Ovary (tissue), 7 donors: ENCODE measurements at regions not wholly inside any gene's neighbourhood (a gene's known extent, or its start where the extent isn't known, plus 50 kb on each side); places are given as distances from the start of the nearest gene placed in this dataset.

Experiments
- DNase-seq, 5 donors: peaks; one replicate each; pipeline ENCODE4 v3.0.0-alpha.2; 2019 to 2020
- H3K27ac ChIP-seq, 2 donors: fragments of 200-600 bp; one replicate each; pipeline versions ENCODE4 v1.5.1 to v1.8.0; 2019 to 2022
- H3K27me3 ChIP-seq: fragments of 200-600 bp; one replicate; pipeline ENCODE4 v1.8.0; 2022
- H3K36me3 ChIP-seq: fragments of 200-600 bp; sonication (generic); one replicate; pipeline ENCODE4 v1.5.1; 2019
- H3K4me1 ChIP-seq: one replicate; pipeline ENCODE4 v1.8.1; 2013; ENCODE audit warnings: mild to moderate bottlenecking, moderate library complexity; ENCODE audit not compliant: insufficient read depth
- H3K4me3 ChIP-seq: fragments of 200-600 bp; sonication (generic); one replicate; pipeline ENCODE4 v1.5.1; 2017
- H3K9me3 ChIP-seq, 2 donors: fragments of 200-600 bp in 1 of 2; sonication (generic) in 1 of 2; one replicate each; pipeline versions ENCODE4 v1.5.1 to v1.8.1; 2013 to 2019; ENCODE audit warnings: mild to moderate bottlenecking in 1 of 2, moderate library complexity in 1 of 2
- EP300 ChIP-seq: sonication (generic); formaldehyde crosslinking; IDR thresholded peaks from one replicate; pipeline ENCODE4 v1.6.1; 2017; ENCODE audit warnings: antibody characterized with exemption
- POLR2A ChIP-seq: fragments of 450-650 bp; IDR thresholded peaks from one replicate; pipeline ENCODE4 v1.6.1; 2017; ENCODE audit warnings: antibody characterized with exemption, mild to moderate bottlenecking, moderate library complexity
- WGBS, 3 donors: extraction: QIAGEN DNeasy Blood & Tissue Kit in 1 of 3; methylation state at CpG; one replicate each; pipeline versions ENCODE4 v1.1.5 to v1.1.7; 2013 to 2017; 5-methylcytosine and 5-hydroxymethylcytosine counted together
- intact Hi-C, 4 donors: fragments of 100-400 bp; cut with DNase I; formaldehyde crosslinking; loops; one replicate each; pipeline versions ENCODE4 v1.11.0 to v1.15.1; 2022 to 2023
- TF ChIP-seq, protein P1 (sequence below), 3 donors: fragments of 450-650 bp in 2 of 3; fragments of 200-600 bp in 1 of 3; IDR thresholded peaks; one replicate each; pipeline versions ENCODE4 v1.5.1 to v1.8.0; 2016 to 2022; ENCODE audit warnings: antibody characterized with exemption in 3 of 3, mild to moderate bottlenecking in 1 of 3
- donor health status: DM: no; HTN: no; CAD: no; lungs with moderate emphysema.
- donor health status: DM: no; HTN: no; CAD: no.
- donor health status: Bipolar disorder and iron deficiency.
- donor health status: DM: no; HTN: no; CAD: no.
- donor health status: DM: yes; HTN: yes; CAD: no.

DNA sequence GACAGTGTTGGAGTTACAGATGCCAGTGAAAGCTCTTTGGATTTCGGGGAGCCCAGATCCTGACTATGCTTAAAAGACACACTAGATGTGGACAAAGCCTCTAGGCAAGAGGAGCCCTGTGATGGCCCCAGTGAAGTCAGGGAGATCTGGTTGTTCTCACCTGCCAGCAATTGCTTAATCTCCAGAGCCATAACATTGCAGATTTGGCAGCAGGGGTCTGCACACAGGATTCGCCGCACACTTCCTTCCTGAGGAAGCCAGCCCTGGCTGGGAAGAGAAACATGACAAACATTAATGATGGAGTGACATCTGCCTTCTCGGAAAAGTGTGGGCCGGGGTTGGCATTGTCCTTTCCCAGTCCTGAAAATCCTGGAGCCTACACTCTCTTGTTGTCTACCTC is 65.2 kb upstream of the PHF24 start:
- no peaks in the 10 kb centered on the region for H3K4me1 ChIP-seq
- H3K36me3 ChIP-seq: no peaks in the 10 kb centered on the region
- no peaks in the 10 kb centered on the region for H3K9me3 ChIP-seq
- DNase-seq: no peak
- WGBS, 3 donors: 48 to 74% (median 63%) methylated on average over 5 of the region's 5 CpGs
- TF ChIP-seq EP300 (no peak), POLR2A (no peak)
- TF ChIP-seq, protein P1, sequence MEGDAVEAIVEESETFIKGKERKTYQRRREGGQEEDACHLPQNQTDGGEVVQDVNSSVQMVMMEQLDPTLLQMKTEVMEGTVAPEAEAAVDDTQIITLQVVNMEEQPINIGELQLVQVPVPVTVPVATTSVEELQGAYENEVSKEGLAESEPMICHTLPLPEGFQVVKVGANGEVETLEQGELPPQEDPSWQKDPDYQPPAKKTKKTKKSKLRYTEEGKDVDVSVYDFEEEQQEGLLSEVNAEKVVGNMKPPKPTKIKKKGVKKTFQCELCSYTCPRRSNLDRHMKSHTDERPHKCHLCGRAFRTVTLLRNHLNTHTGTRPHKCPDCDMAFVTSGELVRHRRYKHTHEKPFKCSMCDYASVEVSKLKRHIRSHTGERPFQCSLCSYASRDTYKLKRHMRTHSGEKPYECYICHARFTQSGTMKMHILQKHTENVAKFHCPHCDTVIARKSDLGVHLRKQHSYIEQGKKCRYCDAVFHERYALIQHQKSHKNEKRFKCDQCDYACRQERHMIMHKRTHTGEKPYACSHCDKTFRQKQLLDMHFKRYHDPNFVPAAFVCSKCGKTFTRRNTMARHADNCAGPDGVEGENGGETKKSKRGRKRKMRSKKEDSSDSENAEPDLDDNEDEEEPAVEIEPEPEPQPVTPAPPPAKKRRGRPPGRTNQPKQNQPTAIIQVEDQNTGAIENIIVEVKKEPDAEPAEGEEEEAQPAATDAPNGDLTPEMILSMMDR (IDR thresholded peaks at IDR 0.05): no peak
- H3K27me3 ChIP-seq: no peaks in the 10 kb centered on the region
- H3K4me3 ChIP-seq: no peak overlapping the region
- intact Hi-C loops: loop anchor here in 2 of 4 donors (10.0 kb wide), 2 partner anchors 92 to 272 kb away; partner anchors contain the start of genes DNAJB5 (in 1 of the 2) and UNC13B (in 1 of the 2)
- no peak overlapping the region for H3K27ac ChIP-seq

DNA sequence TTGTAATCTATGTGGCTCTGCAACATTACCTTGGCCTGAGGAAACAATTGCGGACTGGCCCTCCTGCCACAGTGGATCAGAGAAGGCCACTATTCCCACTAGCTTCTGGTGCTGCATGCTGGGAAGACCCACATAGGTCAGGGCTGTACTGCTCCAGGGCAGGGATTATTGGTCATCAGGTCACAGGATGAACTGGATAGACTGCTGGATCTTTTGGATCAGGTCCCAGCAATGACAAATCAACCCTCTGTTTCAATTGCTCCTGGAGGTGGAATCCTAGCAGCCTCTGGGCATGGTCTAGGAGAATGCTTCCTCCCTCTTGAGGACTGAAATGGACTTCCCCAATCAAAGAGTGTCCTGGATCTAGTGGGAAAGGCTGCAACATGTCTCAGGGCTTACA is 66.7 kb upstream of the PHF24 start:
- no peak overlapping the region for H3K27ac ChIP-seq
- no peak for DNase-seq
- H3K4me3 ChIP-seq: no peak overlapping the region
- H3K27me3 ChIP-seq: no peaks in the 10 kb centered on the region
- no peaks in the 10 kb centered on the region for H3K36me3 ChIP-seq
- no peak for TF ChIP-seq POLR2A
- TF ChIP-seq, protein P1 (IDR thresholded peaks at IDR 0.05): no peak
- no peak for TF ChIP-seq EP300
- intact Hi-C loops: loop anchor here in 2 of 4 donors (10.0 kb wide), 2 partner anchors 93 to 273 kb away; partner anchors contain the start of genes DNAJB5 (in 1 of the 2) and UNC13B (in 1 of the 2)
- no peaks in the 10 kb centered on the region for H3K9me3 ChIP-seq
- 91 to 100% (median 95%) methylated on average over 1 of the region's 1 CpG for WGBS, 3 donors
- no peaks in the 10 kb centered on the region for H3K4me1 ChIP-seq

DNA sequence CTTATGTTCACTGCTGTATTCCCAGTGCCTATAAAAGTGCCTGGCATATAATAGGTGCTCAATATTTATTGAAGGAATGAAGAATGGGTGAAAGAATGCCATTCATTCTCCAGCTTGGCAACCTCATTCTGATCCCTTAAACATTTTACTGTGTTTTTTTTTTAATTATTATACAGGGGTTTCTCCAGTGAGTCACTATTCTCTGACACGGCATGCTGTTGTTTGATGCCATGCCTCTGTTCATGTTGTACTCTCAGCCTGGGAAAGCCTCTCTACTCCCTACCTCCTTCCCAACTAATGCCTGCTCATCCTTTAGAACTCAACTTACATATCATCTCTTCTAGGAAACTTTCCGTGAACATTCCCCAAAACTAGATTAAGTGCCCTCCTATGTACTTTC is 70.2 kb upstream of the PHF24 start:
- no peaks in the 10 kb centered on the region for H3K36me3 ChIP-seq
- no peak for DNase-seq
- H3K27ac ChIP-seq: no peak overlapping the region
- no peaks in the 10 kb centered on the region for H3K27me3 ChIP-seq
- no peaks in the 10 kb centered on the region for H3K4me1 ChIP-seq
- H3K9me3 ChIP-seq: no peaks in the 10 kb centered on the region
- intact Hi-C loops: no loop called here
- TF ChIP-seq EP300 (no peak), POLR2A (no peak)
- TF ChIP-seq, protein P1 (IDR thresholded peaks at IDR 0.05): no peak
- 22 to 29% (median 24%) methylated on average over 2 of the region's 2 CpGs for WGBS, 3 donors
- no peak overlapping the region for H3K4me3 ChIP-seq

DNA sequence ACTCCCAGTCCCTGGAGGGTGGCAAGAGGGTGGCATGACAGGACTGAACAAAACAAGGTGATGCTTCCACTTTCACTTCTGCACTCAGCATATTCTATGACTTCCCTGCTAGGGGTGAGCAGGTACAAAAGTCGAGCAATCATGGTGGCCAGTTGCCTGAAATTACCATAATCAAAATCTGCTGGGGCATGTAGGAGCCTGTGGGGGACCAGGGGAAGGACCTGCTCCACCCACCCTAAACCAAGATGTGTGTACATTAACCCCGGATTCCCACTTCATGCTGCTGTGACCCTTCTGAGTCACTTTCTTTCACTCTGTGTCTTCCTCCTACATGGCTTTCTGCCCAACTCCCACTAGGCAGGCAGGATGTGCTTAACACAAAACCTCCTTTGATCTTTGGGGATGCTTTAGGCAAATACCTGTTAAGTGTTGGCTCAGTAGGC is 73.3 kb upstream of the PHF24 start:
- H3K36me3 ChIP-seq: no peaks in the 10 kb centered on the region
- WGBS, 3 donors: 50 to 68% (median 68%) methylated on average over 2 of the region's 2 CpGs

More for the DNA sequence above, 73.3 kb upstream of the PHF24 start:
- Histone ChIP-seq H3K27me3 (no peaks in the 10 kb centered on the region), H3K9me3 (no peaks in the 10 kb centered on the region), H3K27ac (no peak overlapping the region), H3K4me3 (no peak overlapping the region), H3K4me1 (no peaks in the 10 kb centered on the region)
- no peak for DNase-seq
- intact Hi-C loops: no loop called here
- TF ChIP-seq, protein P1 (IDR thresholded peaks at IDR 0.05): no peak
